ENCODE measurements at regions not wholly inside any gene's neighbourhood (a gene's known extent, or its start where the extent isn't known, plus 50 kb on each side); places are given as distances from the start of the nearest gene placed in this dataset.
A peak's percentile ranks its signal among the peaks of the same experiment; 100 is the strongest.

GRCh38 chr15:89391685-89392257, 57.1 kb upstream of the POLG start:
- DNase-seq: no peak
- Histone ChIP-seq H3K36me3 (replicated peaks; ENCODE audit: control insufficient read depth, insufficient read depth, low read length) (no peaks in the 10 kb centered on the region), H3K27me3 (ENCODE audit: control insufficient read depth, insufficient read depth, low read length) (peaks cover 83% of the 10 kb centered on the region), H3K4me3 (ENCODE audit: insufficient read depth, low read depth, low read length) (no peak overlapping the region)

- Histone ChIP-seq H3K36me3 (replicated peaks; ENCODE audit: control insufficient read depth, insufficient read depth, low read length) (no peaks in the 10 kb centered on the region), H3K4me3 (ENCODE audit: insufficient read depth, low read depth, low read length) (no peak overlapping the region), H3K27me3 (ENCODE audit: control insufficient read depth, insufficient read depth, low read length) (peaks cover 68% of the 10 kb centered on the region)
- DNase-seq: peak; percentile 78
These were observed 55.4 kb upstream of the POLG start for GRCh38 chr15:89389841-89390603.

- Histone ChIP-seq H3K36me3 (replicated peaks; ENCODE audit: control insufficient read depth, insufficient read depth, low read length) (no peaks in the 10 kb centered on the region), H3K4me3 (ENCODE audit: insufficient read depth, low read depth, low read length) (no peak overlapping the region), H3K27me3 (ENCODE audit: control insufficient read depth, insufficient read depth, low read length) (peaks cover 65% of the 10 kb centered on the region)
- no peak for DNase-seq
These were observed 52.7 kb upstream of the POLG start for GRCh38 chr15:89387140-89387903.

GRCh38 chr15:89385596-89386331, 51.1 kb upstream of the POLG start:
- H3K4me3 ChIP-seq (ENCODE audit: insufficient read depth, low read depth, low read length): no peak overlapping the region
- H3K27me3 ChIP-seq (ENCODE audit: control insufficient read depth, insufficient read depth, low read length): peaks cover 67% of the 10 kb centered on the region
- DNase-seq: no peak
- no peaks in the 10 kb centered on the region for H3K36me3 ChIP-seq (replicated peaks; ENCODE audit: control insufficient read depth, insufficient read depth, low read length)
